A172 (cell line): ENCODE measurements at regions not wholly inside any gene's neighbourhood (a gene's known extent, or its start where the extent isn't known, plus 50 kb on each side); places are given as distances from the start of the nearest gene placed in this dataset.

Source experiments
- DNase-seq: peaks from one replicate; pipeline ENCODE4 v3.0.0-alpha.2; 2015; ENCODE audit warnings: low spot score

DNA sequence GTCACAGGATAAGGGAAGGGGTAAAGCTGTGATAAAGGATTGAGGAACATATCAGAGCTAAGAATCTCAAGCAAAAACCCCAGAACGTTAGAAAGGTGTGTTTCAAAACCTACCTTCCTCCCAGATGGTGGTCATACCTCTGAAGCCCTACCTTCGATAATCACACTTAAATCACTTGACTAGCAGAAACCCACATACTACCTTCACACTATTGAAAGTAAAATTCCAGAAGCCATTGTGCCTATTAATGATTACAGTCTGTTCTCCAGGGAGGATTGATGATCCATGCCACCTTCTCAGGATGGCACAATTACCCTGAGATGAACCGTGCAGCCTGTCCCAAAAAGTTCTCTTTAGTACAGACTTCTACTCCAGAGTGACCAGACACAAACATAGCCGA lies 72.3 kb upstream of the SOX4 start:
- no peak for DNase-seq

DNA sequence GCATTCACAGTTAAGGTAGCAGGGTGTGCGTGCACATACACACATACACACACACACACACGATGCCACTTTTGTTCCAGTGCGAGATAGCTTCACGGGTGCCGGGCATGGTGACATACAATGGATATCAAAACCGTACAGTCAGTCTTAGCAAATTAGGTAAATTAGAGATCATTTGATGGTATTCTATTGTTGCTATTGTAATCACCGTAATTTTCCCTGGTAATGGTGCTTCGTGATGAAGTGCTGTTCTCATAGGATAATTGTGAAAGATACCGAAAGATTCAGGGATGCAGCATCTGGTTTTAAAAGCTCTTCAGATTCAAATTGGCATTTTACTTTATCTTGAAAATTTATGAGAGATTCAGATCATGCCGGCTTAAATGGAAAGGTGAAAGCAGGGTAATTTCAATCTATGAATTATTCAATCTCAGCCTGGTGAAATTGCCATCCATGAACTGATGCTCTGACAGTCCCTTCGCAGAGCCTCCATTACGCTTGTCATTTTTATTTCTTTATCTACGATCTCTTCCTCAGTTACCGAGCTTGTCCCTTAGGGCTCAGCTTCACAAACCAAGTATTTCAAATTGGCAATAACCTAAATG lies 71.3 kb upstream of the SOX4 start:
- no peak for DNase-seq

DNA sequence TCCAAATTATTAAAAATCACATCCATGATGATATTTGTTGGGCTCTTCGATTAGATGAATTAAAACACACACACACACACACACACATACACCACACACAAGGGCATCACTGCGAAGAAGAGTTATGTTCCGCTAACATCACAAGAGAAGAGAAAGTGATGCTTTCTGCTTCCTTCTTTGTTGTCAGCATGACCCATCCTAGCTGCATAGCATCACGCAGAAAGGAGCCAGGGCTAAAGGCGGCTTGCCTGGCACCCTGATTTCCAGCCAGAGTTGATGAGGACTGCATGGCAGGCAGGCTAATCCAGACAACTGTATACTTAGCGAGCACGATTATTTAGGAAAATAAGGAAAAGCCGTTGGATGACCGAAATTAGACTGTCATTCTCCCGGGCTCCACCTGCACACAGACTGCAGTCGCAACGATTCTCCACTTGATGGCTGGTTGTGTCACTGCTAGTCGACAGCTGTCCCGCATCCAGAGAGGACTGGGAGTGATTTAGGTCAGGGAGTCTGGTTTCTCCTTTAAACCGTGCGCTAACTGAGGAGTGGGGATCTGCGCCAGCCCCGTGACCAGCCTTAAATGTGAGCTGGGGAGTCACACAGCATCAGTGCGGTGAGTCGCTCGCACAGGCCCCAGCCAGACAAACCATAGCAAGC lies 70.6 kb upstream of the SOX4 start:
- DNase-seq = no peak

DNA sequence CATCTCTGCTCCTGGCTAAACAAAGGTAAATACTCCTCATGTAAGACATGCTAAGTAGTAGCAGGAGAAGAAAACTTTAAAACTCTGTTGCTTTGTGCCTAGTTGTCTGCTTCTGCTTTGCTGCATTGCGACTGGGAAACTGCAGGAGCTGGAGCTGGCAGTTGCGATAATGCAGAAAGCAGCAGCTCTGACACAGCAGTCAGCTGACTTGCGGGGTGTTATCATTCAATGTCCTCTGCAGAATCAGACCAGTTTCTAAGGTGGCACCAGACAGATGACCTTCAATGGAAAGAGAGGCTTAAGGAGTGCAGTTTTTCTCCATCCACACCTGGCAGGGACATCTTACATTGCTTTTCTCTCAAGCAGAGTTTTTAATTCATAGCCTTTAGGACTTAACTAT lies 69.9 kb upstream of the SOX4 start:
- DNase-seq = no peak

DNA sequence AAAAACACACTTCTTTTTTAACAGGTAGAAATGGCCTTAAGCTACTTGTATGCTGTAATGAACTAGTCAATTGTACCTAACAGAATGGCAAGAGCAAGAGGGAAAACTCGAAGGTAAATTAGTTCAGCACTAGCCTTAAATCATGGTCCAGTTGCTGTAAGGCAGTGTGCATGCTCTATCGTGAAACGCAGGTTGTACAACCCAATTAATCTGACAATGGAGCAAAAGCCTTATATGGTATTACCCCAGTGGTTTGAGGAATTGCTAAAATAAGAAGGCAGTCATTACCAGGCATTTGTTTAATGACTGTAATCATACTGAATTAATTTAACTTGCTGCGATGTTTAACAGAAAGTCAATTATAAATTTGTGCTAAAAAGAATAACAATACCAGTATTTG lies 69.3 kb upstream of the SOX4 start:
- no peak for DNase-seq

DNA sequence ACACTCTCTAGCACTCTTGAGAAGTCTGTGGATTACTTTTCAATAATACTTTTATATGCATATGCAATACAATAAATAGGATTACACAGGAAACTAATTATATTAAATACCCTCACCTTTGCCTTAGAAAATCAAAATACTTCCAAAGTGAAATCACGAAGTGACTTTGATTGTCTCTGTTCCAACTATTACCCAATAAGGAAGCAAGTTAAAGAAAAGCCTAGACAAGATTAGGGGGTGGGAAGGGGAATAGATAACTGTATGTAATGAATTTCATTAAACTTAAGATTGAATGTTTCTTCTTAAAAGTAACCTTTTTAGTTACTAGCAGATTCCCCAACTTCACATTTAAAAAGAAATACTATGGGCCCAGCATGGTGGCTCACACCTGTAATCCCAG lies 66.6 kb upstream of the SOX4 start:
- DNase-seq = no peak

DNA sequence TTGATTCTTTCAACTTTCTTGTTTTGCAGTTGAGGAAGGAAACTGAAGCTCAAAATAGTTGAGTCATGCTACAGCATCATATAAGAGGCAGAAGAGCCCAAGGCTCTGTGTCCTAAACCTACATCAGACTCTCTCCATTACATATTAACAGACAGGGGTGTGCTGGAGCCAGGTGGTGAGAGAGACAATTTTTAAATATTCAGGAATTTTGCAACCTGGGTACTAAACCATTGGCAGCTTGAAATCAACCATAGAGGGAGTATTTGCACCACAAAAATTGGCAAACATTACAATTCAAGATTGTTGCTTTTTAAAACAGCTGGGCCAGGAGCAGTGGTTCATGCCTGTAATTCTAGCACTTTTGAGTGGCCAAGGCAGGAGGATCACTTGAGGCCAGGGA lies 65.8 kb upstream of the SOX4 start:
- no peak for DNase-seq

DNA sequence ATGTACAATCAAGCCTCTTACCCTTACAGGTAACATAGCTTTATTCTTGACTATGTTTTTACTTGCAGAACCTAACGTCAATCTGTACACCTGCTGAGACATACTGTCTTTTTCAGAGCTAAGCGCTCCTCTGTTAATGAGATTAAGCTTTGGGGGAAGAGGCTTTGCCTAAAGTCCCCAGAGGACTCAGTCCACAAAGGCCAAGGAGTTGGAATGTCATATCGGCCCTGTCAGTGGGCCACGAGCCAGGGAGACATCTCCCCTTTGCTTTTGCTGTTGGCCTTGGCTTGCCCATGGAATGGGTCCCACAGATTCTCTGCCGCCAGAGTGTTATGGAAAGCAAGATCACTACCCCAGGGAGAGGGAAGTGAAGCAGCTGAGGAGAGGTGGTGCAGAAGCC lies 64.1 kb upstream of the SOX4 start:
- no peak for DNase-seq

DNA sequence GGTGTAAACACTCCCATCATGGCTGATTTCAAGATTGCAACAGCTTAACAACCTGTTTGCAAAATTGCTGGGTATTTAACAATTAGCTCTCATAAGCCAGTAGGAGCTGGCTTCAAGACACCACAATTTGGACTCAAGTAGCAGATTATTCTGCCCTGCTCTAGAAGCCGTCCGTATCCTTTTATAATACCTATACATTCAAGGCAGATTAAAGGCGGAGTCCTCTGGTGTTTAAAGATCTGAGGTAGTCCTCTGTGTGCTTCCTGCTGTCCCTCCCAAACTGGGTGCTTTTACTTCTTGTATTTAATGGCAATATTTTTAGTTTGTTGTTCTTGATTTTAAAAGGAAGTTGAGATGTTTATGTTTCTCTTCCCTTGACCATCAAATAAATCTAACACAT lies 62.2 kb upstream of the SOX4 start:
- no peak for DNase-seq

DNA sequence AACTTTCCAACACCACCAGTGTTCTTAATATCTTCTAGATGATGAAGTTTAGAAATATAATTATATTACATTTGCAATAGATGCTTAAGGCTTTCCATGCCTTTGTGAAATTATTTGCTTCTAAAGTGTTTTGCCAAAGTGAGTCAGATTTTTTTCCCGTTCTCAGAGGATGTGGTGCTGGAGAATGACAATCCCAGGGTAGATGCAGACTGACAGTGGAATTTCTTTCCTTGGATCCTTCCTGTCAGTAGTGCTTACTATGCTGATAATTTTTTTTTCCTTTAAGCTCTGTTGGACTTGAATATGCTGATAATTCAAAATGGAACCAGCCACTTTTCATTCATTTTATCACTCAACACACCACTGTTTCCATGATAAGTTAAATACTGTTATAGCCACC lies 59.9 kb upstream of the SOX4 start:
- peak; percentile 5 for DNase-seq

DNA sequence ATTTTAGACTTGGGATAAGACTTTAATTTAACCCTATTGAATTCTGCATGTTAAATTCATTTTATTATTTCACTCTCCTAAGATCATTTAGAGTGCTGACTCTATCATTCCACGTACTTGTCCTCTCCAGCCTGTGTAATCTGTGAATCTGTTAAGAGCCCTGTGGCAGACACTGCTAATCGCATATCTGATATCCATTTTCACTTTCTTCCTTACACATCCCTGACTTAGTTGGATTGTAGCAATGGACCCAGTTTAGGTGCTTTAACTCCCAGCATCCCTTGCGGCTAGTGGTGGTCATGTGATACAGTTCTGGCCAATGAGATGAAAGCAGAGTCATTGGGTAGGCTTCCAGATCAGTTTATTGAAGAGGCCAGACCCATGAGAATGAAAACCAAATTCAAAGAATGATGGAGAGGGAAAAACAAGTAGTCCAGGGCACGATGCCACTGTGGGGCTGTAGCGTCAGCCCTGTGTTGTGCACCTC lies 57.2 kb upstream of the SOX4 start:
- DNase-seq = no peak

DNA sequence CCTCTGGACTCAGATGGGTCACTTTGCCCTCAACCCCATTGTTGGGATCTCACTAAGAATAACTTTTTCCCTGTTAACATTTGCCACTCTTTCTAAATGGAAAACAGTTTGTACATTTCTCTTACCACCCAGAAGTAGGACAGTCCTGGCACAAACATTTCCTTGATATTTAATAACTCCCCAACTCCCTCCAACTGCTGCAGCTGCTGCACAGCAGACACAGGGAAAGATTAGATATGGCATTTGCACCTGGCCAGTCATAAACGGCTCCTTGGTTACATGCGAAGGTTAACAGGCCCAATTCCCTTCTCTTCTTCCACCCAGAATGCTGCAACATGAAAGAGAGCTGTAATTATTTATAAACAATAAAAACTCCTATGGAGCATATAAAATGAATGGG lies 55.9 kb upstream of the SOX4 start:
- no peak for DNase-seq

DNA sequence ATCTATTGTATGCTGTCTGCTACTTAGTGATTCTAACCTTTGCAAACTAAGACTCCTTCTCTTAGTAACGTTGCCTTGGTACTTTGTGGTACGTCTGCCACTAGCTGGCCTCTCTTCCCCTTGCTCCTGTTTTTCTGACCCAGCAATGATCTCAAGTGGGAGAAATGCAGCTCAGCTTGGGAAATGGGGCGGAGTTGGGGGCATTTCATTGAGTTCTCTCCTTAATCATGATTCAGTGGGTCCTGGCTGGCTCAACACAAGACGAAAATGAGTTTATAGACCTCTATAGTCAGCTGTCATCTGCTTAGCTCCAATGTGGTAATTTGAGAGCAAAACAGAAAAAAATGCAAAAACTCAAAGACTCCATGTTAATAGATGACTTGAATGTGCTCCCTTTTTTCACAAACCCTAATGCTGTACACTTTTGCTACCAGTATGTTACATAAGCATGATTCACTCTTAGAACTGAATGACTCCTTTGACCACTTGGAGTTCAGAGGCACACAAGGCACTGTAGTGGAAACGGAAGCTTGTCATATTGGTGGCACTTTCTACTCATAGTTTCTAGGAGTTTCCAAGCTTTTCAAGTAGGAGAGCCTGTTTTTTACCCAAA lies 55.3 kb upstream of the SOX4 start:
- no peak for DNase-seq

DNA sequence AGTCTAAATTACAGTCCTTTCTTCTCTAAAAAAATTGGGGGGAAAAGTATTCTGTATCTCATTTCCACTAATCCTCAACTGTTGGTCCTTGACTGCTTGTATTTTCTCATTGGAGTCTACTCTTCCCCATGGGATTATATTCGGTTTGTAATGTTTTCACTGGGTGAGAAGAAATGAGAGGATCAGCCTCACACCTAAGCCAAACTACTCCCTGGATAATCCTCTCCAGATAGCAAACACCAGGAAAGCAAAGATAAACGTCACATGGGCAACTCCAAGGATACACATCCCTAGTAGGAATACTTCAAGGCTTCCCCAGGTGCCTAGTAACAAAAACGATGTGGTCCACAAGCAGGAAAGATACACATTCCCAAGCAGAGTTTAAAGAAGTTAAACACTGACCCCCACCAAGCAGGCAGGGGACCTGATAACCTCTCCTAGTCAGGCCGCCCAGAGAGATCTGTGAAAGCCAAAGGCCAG lies 53.9 kb upstream of the SOX4 start:
- DNase-seq = no peak
